ENCODE measurements at regions not wholly inside any gene's neighbourhood (a gene's known extent, or its start where the extent isn't known, plus 50 kb on each side); places are given as distances from the start of the nearest gene placed in this dataset.

- no peak for TF ChIP-seq EZH2phosphoT487 (conservative IDR thresholded peaks at IDR 0.05; ENCODE audit: low read length)
- no peak for TF ChIP-seq CTCF (IDR thresholded peaks at IDR 0.05; ENCODE audit: insufficient read depth, low read length, poor library complexity, severe bottlenecking)
Measured at GRCh38 chr5:167533814-167534795, 757.3 kb upstream of the WWC1 start.

Measured in SU-DHL-6 (cell line).